Calu3 (cell line): ENCODE measurements at regions not wholly inside any gene's neighbourhood (a gene's known extent, or its start where the extent isn't known, plus 50 kb on each side); places are given as distances from the start of the nearest gene placed in this dataset.

Experiments used
- BruUV-seq: library from RNA; stranded (reverse); fragments of 400-500 nt; replicated peaks from 2 replicates; lab custom pipeline; 2021; lab: Mats Ljungman, UMichigan
- CTCF ChIA-PET: fragments of 300-600 bp; sonication (Branson Sonifier 250); formaldehyde crosslinking; loops from one replicate; lab custom pipeline; 2022; ENCODE audit warnings: antibody characterized with exemption; lab: Charles Lee
- DNase-seq: peaks from one replicate; pipeline ENCODE4 v3.0.0; 2022
- H3K27ac Mint-ChIP-seq: one replicate; pipeline ENCODE4 v1.8.0; 2022; ENCODE audit warnings: mixed read lengths; ENCODE audit not compliant: unreplicated experiment
- H3K27me3 Mint-ChIP-seq: one replicate; pipeline ENCODE4 v1.8.0; 2022; ENCODE audit warnings: mixed read lengths; ENCODE audit not compliant: unreplicated experiment
- H3K36me3 Mint-ChIP-seq: one replicate; pipeline ENCODE4 v1.8.0; 2022; ENCODE audit warnings: mild to moderate bottlenecking, moderate library complexity, mixed read lengths; ENCODE audit not compliant: insufficient read depth, unreplicated experiment
- H3K4me1 Mint-ChIP-seq: one replicate; pipeline ENCODE4 v1.8.0; 2022; ENCODE audit warnings: mild to moderate bottlenecking, low read depth, mixed read lengths; ENCODE audit not compliant: unreplicated experiment
- H3K4me3 Mint-ChIP-seq: one replicate; pipeline ENCODE4 v1.8.0; 2022; ENCODE audit warnings: mild to moderate bottlenecking, low read depth, moderate library complexity, mixed read lengths; ENCODE audit not compliant: unreplicated experiment
- H3K9me3 Mint-ChIP-seq: one replicate; pipeline ENCODE4 v1.8.0; 2022; ENCODE audit warnings: low read depth, mixed read lengths; ENCODE audit not compliant: unreplicated experiment
- CTCF ChIP-seq: fragments of 200-600 bp; IDR thresholded peaks from one replicate; pipeline ENCODE4 v1.8.0; 2022; ENCODE audit warnings: antibody characterized with exemption; ENCODE audit not compliant: unreplicated experiment
- intact Hi-C: fragments of 100-400 bp; cut with micrococcal nuclease; formaldehyde crosslinking; loops from one replicate; pipeline ENCODE4 v1.10.0; 2022; ENCODE audit not compliant: unreplicated experiment

GRCh38 chr12:47364261-47364660 lies 284.5 kb upstream of the AMIGO2 start:
- no TSS peak for BruUV-seq
- H3K27me3 Mint-ChIP-seq, result no peaks in the 10 kb centered on the region
- H3K36me3 Mint-ChIP-seq, result no peaks in the 10 kb centered on the region
- no peaks in the 10 kb centered on the region for H3K9me3 Mint-ChIP-seq
- no peak overlapping the region for H3K27ac Mint-ChIP-seq
- intact Hi-C loops, result no loop called here
- no peaks in the 10 kb centered on the region for H3K4me1 Mint-ChIP-seq
- TF ChIP-seq CTCF, result no peak
- DNase-seq, result no peak
- CTCF ChIA-PET, result no interaction called here
- no peak overlapping the region for H3K4me3 Mint-ChIP-seq

- Mint-ChIP-seq H3K27ac (no peak overlapping the region), H3K4me3 (no peak overlapping the region), H3K4me1 (no peaks in the 10 kb centered on the region), H3K27me3 (no peaks in the 10 kb centered on the region), H3K36me3 (no peaks in the 10 kb centered on the region), H3K9me3 (no peaks in the 10 kb centered on the region)
- intact Hi-C loops, result no loop called here
- no TSS peak for BruUV-seq
- CTCF ChIA-PET, result no interaction called here
- DNase-seq, result no peak
- no peak for TF ChIP-seq CTCF
These were observed 282.5 kb upstream of the AMIGO2 start for GRCh38 chr12:47362126-47362705.

GRCh38 chr12:47361389-47362021 lies 281.7 kb upstream of the AMIGO2 start:
- Mint-ChIP-seq H3K36me3 (no peaks in the 10 kb centered on the region), H3K4me1 (no peaks in the 10 kb centered on the region), H3K27me3 (no peaks in the 10 kb centered on the region), H3K9me3 (no peaks in the 10 kb centered on the region), H3K4me3 (no peak overlapping the region), H3K27ac (no peak overlapping the region)
- TF ChIP-seq CTCF, result no peak
- intact Hi-C loops, result no loop called here
- no TSS peak for BruUV-seq
- no peak for DNase-seq
- CTCF ChIA-PET, result interaction anchor here (1.0 kb wide), 1 partner anchor 36 kb away, joined by 3 read pairs; no protein-coding TSS in a partner anchor

- Mint-ChIP-seq H3K36me3 (no peaks in the 10 kb centered on the region), H3K4me1 (no peaks in the 10 kb centered on the region), H3K27ac (no peak overlapping the region), H3K27me3 (no peaks in the 10 kb centered on the region), H3K4me3 (no peak overlapping the region), H3K9me3 (no peaks in the 10 kb centered on the region)
- intact Hi-C loops, result no loop called here
- CTCF ChIA-PET, result interaction anchor here (1.0 kb wide), 1 partner anchor 37 kb away, joined by 3 read pairs; no protein-coding TSS in a partner anchor
- no peak for DNase-seq
- BruUV-seq, result no TSS peak
- no peak for TF ChIP-seq CTCF
These were observed 281.1 kb upstream of the AMIGO2 start for GRCh38 chr12:47360771-47361388.
